Endothelial cell of umbilical vein (primary cell): ENCODE measurements at regions not wholly inside any gene's neighbourhood (a gene's known extent, or its start where the extent isn't known, plus 50 kb on each side); places are given as distances from the start of the nearest gene placed in this dataset.

Experiments used
- BruUV-seq: library from RNA; stranded (reverse); fragments of 400-500 nt; replicated peaks from 2 replicates; lab custom pipeline; 2021; lab: Mats Ljungman, UMichigan
- CTCF ChIA-PET: fragments of 300-600, 350-600 bp; sonication (Branson Sonifier 250); formaldehyde crosslinking; loops from one replicate; lab custom pipeline; 2021; ENCODE audit warnings: antibody characterized with exemption, inconsistent platforms; lab: Charles Lee
- POLR2A ChIA-PET: fragments of 300-600, 350-600 bp; sonication (Branson Sonifier 250); formaldehyde crosslinking; loops from one replicate; lab custom pipeline; 2021; ENCODE audit warnings: antibody characterized with exemption, inconsistent platforms; lab: Charles Lee
- DNase-seq: peaks from one replicate; pipeline ENCODE4 v3.0.0-alpha.2; 2011; ENCODE audit warnings: low read depth, low spot score
- FAIRE-seq: peaks from 2 replicates; lab custom pipeline; 2011; peaks lifted over from hg19 to GRCh38; lab: Jason Lieb, UNC
- H2AFZ ChIP-seq: 2 replicates; pipeline ENCODE4 v1.6.0; 2012; ENCODE audit warnings: low read depth, low read length, control low read depth, inconsistent platforms
- H3K27ac ChIP-seq: 2 replicates; pipeline ENCODE4 v1.5.1; 2011; ENCODE audit warnings: low read depth, mild to moderate bottlenecking, control low read depth, low read length, moderate library complexity; ENCODE audit not compliant: insufficient read depth
- H3K27me3 ChIP-seq, 2 experiments: 2 replicates each; pipeline versions ENCODE4 v1.6.0 to v1.6.1; 2011; ENCODE audit warnings: low read length in 2 of 2, mixed read lengths in 1 of 2; ENCODE audit not compliant: control insufficient read depth in 2 of 2, insufficient read depth in 2 of 2
- H3K36me3 ChIP-seq, 2 experiments: 2 replicates in 1 of 2; 3 replicates in 1 of 2; pipeline ENCODE4 v1.5.1; 2011; ENCODE audit warnings: low read length in 2 of 2, mild to moderate bottlenecking in 1 of 2, moderate library complexity in 1 of 2; ENCODE audit not compliant: control insufficient read depth in 2 of 2, insufficient read depth in 2 of 2; ENCODE audit errors: extremely low read depth in 1 of 2
- H3K4me1 ChIP-seq: 3 replicates; pipeline ENCODE4 v1.5.1; 2011; ENCODE audit warnings: mild to moderate bottlenecking, low read length; ENCODE audit not compliant: control insufficient read depth, insufficient read depth; ENCODE audit errors: extremely low read depth
- H3K4me2 ChIP-seq: 2 replicates; pipeline ENCODE4 v1.6.1; 2011; ENCODE audit warnings: low read length, control low read depth, mixed read lengths; ENCODE audit not compliant: insufficient read depth
- H3K4me3 ChIP-seq, 3 experiments: fragments of 200-600 bp in 1 of 3; sonication (generic), shearing (Covaris generic) in 1 of 3; replicated peaks in 1 of 3; 2 replicates each; pipeline ENCODE4 v1.5.1; 2011 to 2016; ENCODE audit warnings: control low read depth in 3 of 3, low read length in 3 of 3, mild to moderate bottlenecking in 2 of 3, inconsistent platforms in 1 of 3, low read depth in 1 of 3, moderate library complexity in 1 of 3; ENCODE audit not compliant: insufficient read depth in 1 of 3
- H3K79me2 ChIP-seq: 2 replicates; pipeline ENCODE4 v1.6.0; 2012; ENCODE audit warnings: low read length, inconsistent platforms; ENCODE audit not compliant: control insufficient read depth, insufficient read depth
- H3K9ac ChIP-seq: replicated peaks from 2 replicates; pipeline ENCODE3; 2011; ENCODE audit warnings: low read length, control low read depth; ENCODE audit not compliant: insufficient read depth; ENCODE audit errors: extremely low read depth
- H3K9me1 ChIP-seq: replicated peaks from 3 replicates; pipeline ENCODE4 v1.6.0; 2011; ENCODE audit warnings: mild to moderate bottlenecking, low read length; ENCODE audit not compliant: control insufficient read depth, insufficient read depth; ENCODE audit errors: extremely low read depth
- H3K9me3 ChIP-seq: replicated peaks from 2 replicates; pipeline ENCODE4 v1.5.1; 2012; ENCODE audit warnings: low read length, inconsistent platforms; ENCODE audit not compliant: control insufficient read depth, insufficient read depth
- H4K20me1 ChIP-seq: replicated peaks from 2 replicates; pipeline ENCODE3; 2011; ENCODE audit warnings: mild to moderate bottlenecking, low read length; ENCODE audit not compliant: control insufficient read depth, insufficient read depth; ENCODE audit errors: extremely low read depth
- CTCF ChIP-seq, 2 donors: IDR thresholded peaks; 1 replicate in 1 of 2; 2 replicates in 1 of 2; pipeline ENCODE4 v1.5.1; 2011; ENCODE audit warnings: low read length in 2 of 2, mild to moderate bottlenecking in 2 of 2, moderate library complexity in 2 of 2, control low read depth in 1 of 2, inconsistent platforms in 1 of 2, low read depth in 1 of 2; ENCODE audit not compliant: insufficient read depth in 1 of 2; ENCODE audit errors: extremely low read depth in 1 of 2
- EZH2 ChIP-seq: IDR thresholded peaks from 2 replicates; pipeline ENCODE4 v1.6.1; 2012; ENCODE audit warnings: borderline replicate concordance, low read depth, mild to moderate bottlenecking, moderate library complexity, low read length, inconsistent platforms; ENCODE audit not compliant: severe bottlenecking
- FOS ChIP-seq: IDR thresholded peaks from 2 replicates; pipeline ENCODE4 v1.6.1; 2011; ENCODE audit warnings: mild to moderate bottlenecking, low read length, moderate library complexity, borderline replicate concordance; ENCODE audit not compliant: insufficient read depth
- GATA2 ChIP-seq: IDR thresholded peaks from 2 replicates; pipeline ENCODE4 v1.7.0; 2011; ENCODE audit warnings: low read depth, mild to moderate bottlenecking, moderate library complexity, mixed read lengths, low read length; ENCODE audit not compliant: insufficient read length, insufficient read depth
- JUN ChIP-seq: IDR thresholded peaks from 2 replicates; pipeline ENCODE4 v1.6.1; 2011; ENCODE audit warnings: borderline replicate concordance, low read depth; ENCODE audit not compliant: insufficient read length, insufficient read depth
- MYC ChIP-seq: IDR thresholded peaks from one replicate; pipeline ENCODE4 v1.6.1; 2011; ENCODE audit warnings: mild to moderate bottlenecking, low read depth, low read length
- POLR2A ChIP-seq: IDR thresholded peaks from 2 replicates; pipeline ENCODE4 v1.6.1; 2012; ENCODE audit warnings: low read depth, mild to moderate bottlenecking, control low read depth, low read length
- POLR2AphosphoS5 ChIP-seq: IDR thresholded peaks from 2 replicates; pipeline ENCODE4 v1.6.1; 2012; ENCODE audit warnings: low read depth, mild to moderate bottlenecking, control low read depth, low read length, moderate library complexity; ENCODE audit not compliant: insufficient read depth
- dilution Hi-C: fragments of 300-500 bp; cut with MboI; formaldehyde crosslinking; loops from one replicate; pipeline ENCODE4 v1.15.0; 2019; ENCODE audit warnings: low sequenced_read_pairs; ENCODE audit not compliant: extremely low pct_ligation_motif_present
- intact Hi-C: fragments of 100-400 bp; cut with micrococcal nuclease; formaldehyde crosslinking; loops from one replicate; pipeline ENCODE4 v1.10.0; 2022
- TF ChIP-seq, protein P1 (sequence below): IDR thresholded peaks from 2 replicates; pipeline ENCODE4 v1.6.1; 2011; ENCODE audit not compliant: insufficient read depth, insufficient read length

GRCh38 chr12:91902860-91903683, 242.6 kb downstream of the BTG1 start:
- Histone ChIP-seq H3K9me3 (no peaks in the 10 kb centered on the region), H3K27ac (no peak overlapping the region), H3K27me3 (no peaks in the 10 kb centered on the region), H3K4me2 (no peak overlapping the region), H3K36me3 (no peaks in the 10 kb centered on the region), H3K4me1 (peaks cover 3% of the 10 kb centered on the region), H3K79me2 (no peaks in the 10 kb centered on the region), H2AFZ (peak overlapping the region; percentile 68), H3K4me3 (no peak overlapping the region), H3K9ac (no peak overlapping the region), H4K20me1 (no peaks in the 10 kb centered on the region), H3K9me1 (no peaks in the 10 kb centered on the region)
- POLR2A ChIA-PET: no interaction called here
- DNase-seq (no peak), FAIRE-seq (no peak)
- dilution Hi-C loops (no loop called here), intact Hi-C loops (no loop called here)
- CTCF ChIA-PET: no interaction called here
- no TSS peak for BruUV-seq
- peak; percentile 13 for TF ChIP-seq FOS
- TF ChIP-seq POLR2AphosphoS5: no peak
- TF ChIP-seq GATA2: no peak
- no peak for TF ChIP-seq MYC
- no peak for TF ChIP-seq EZH2

DNA sequence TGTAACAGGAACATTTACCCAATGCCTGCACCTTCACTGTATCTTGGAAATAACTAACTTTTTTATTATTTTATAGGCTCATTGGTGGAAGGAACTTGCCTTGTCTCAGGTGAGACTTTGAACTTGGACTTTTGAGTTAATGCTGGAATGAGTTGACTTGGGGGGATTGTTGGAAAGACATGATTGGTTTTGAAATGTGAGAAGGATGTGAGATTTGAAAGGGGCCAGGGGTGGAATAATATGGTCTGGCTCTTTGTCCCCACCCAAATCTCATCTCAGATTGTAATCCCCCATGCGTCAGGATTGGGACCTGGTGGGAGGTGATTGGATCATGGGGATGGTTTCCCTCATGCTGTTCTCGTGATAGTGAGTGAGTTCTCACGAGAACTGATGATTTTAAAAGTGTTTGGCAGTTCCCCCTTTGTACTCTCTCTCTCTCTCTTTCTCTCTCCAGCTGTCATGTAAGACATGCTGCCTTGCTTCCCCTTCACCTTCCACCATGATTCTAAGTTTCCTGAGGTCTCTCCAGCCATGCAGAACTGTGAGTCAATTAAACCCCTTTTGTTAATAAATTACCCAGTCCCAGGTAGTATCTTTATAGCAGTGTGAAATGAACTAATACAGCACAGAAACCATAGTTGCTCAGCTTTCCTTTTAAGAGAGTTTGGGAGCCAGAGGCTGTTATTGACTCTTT, 244.1 kb downstream of the BTG1 start:
- Histone ChIP-seq H4K20me1 (no peaks in the 10 kb centered on the region), H3K4me3 (no peak overlapping the region), H2AFZ (no peak overlapping the region), H3K9me1 (no peaks in the 10 kb centered on the region), H3K27me3 (no peaks in the 10 kb centered on the region), H3K4me1 (peaks cover 3% of the 10 kb centered on the region), H3K9me3 (no peaks in the 10 kb centered on the region), H3K4me2 (no peak overlapping the region), H3K9ac (no peak overlapping the region), H3K79me2 (no peaks in the 10 kb centered on the region), H3K36me3 (no peaks in the 10 kb centered on the region), H3K27ac (no peak overlapping the region)
- FAIRE-seq: no peak
- dilution Hi-C loops: no loop called here
- no peak for DNase-seq
- ChIA-PET POLR2A (no interaction called here), CTCF (no interaction called here)
- no TSS peak for BruUV-seq
- TF ChIP-seq MYC (no peak), FOS (no peak), EZH2 (no peak), CTCF (IDR thresholded peaks at IDR 0.05; ENCODE audit: extremely low read depth in 1 of 2, insufficient read depth in 1 of 2, low read depth in 1 of 2, low read length in 2 of 2) (no peak), POLR2AphosphoS5 (no peak), POLR2A (no peak), JUN (no peak), GATA2 (no peak)
- TF ChIP-seq, protein P1, sequence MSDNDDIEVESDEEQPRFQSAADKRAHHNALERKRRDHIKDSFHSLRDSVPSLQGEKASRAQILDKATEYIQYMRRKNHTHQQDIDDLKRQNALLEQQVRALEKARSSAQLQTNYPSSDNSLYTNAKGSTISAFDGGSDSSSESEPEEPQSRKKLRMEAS: no peak
- intact Hi-C loops: no loop called here
